Brain microvascular endothelial cell (primary cell): ENCODE measurements at regions not wholly inside any gene's neighbourhood (a gene's known extent, or its start where the extent isn't known, plus 50 kb on each side); places are given as distances from the start of the nearest gene placed in this dataset.
A peak's percentile ranks its signal among the peaks of the same experiment; 100 is the strongest.

Experiments used
- DNase-seq: peaks from one replicate; pipeline ENCODE4 v3.0.0-alpha.2; 2020
- H3K27ac ChIP-seq: fragments of 250-450 bp; sonication (Bioruptor Pico); 2 replicates; pipeline ENCODE4 v1.5.1; 2020; ENCODE audit warnings: mild to moderate bottlenecking, moderate library complexity
- H3K27me3 ChIP-seq: fragments of 250-450 bp; sonication (Bioruptor Pico); replicated peaks from 2 replicates; pipeline ENCODE4 v1.5.1; 2020; ENCODE audit warnings: mild to moderate bottlenecking
- H3K36me3 ChIP-seq: fragments of 250-450 bp; sonication (Bioruptor Pico); replicated peaks from 2 replicates; pipeline ENCODE4 v1.5.1; 2020; ENCODE audit warnings: mild to moderate bottlenecking
- H3K4me3 ChIP-seq: 2 replicates; pipeline ENCODE4 v1.5.1; 2011; ENCODE audit warnings: low read depth, mild to moderate bottlenecking, control low read depth, low read length, moderate library complexity
- in situ Hi-C: cut with HindIII; loops from 2 replicates; pipeline ENCODE4 v1.10.0; 2017; ENCODE audit warnings: low sequenced_read_pairs, low pct_ligation_motif_present
- TF ChIP-seq, protein P1 (sequence below): IDR thresholded peaks from 2 replicates; pipeline ENCODE4 v1.5.1; 2011; ENCODE audit warnings: low read depth, mild to moderate bottlenecking, moderate library complexity, low read length, control low read depth, inconsistent platforms; ENCODE audit errors: missing control alignments

DNA sequence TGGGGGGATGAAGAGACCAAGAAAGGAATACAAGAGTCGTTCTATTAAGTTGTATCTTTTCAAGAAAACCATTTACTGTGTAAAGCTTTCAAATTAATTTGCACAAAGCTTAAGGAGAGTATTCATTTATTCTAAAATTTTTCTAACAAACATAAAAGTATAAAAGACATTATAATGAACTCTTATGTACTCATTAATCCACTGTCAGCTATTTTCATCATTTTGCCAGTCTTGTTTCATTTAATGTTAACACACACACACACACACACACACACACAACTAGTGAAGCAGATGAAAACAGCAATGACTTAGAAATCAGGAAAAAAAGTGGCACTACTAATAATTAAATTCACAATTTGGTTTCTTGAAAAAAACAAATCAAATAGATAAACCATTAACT is 176.7 kb downstream of the TLE1 start:
- Histone ChIP-seq H3K27me3 (no peaks in the 10 kb centered on the region), H3K27ac (no peak overlapping the region), H3K36me3 (no peaks in the 10 kb centered on the region), H3K4me3 (no peak overlapping the region)
- DNase-seq: no peak
- in situ Hi-C loops: no loop called here
- TF ChIP-seq, protein P1, sequence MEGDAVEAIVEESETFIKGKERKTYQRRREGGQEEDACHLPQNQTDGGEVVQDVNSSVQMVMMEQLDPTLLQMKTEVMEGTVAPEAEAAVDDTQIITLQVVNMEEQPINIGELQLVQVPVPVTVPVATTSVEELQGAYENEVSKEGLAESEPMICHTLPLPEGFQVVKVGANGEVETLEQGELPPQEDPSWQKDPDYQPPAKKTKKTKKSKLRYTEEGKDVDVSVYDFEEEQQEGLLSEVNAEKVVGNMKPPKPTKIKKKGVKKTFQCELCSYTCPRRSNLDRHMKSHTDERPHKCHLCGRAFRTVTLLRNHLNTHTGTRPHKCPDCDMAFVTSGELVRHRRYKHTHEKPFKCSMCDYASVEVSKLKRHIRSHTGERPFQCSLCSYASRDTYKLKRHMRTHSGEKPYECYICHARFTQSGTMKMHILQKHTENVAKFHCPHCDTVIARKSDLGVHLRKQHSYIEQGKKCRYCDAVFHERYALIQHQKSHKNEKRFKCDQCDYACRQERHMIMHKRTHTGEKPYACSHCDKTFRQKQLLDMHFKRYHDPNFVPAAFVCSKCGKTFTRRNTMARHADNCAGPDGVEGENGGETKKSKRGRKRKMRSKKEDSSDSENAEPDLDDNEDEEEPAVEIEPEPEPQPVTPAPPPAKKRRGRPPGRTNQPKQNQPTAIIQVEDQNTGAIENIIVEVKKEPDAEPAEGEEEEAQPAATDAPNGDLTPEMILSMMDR: no peak

GRCh38 chr9:81508476-81508875 is 180.9 kb downstream of the TLE1 start:
- Histone ChIP-seq H3K27me3 (no peaks in the 10 kb centered on the region), H3K27ac (no peak overlapping the region), H3K36me3 (no peaks in the 10 kb centered on the region), H3K4me3 (no peak overlapping the region)
- TF ChIP-seq, protein P1: no peak
- DNase-seq: no peak
- in situ Hi-C loops: no loop called here

- Histone ChIP-seq H3K27me3 (no peaks in the 10 kb centered on the region), H3K36me3 (no peaks in the 10 kb centered on the region), H3K4me3 (no peak overlapping the region), H3K27ac (no peak overlapping the region)
- TF ChIP-seq, protein P1: no peak
- DNase-seq: no peak
- in situ Hi-C loops: no loop called here
Observed at GRCh38 chr9:81506941-81507864, 182.1 kb downstream of the TLE1 start.

DNA sequence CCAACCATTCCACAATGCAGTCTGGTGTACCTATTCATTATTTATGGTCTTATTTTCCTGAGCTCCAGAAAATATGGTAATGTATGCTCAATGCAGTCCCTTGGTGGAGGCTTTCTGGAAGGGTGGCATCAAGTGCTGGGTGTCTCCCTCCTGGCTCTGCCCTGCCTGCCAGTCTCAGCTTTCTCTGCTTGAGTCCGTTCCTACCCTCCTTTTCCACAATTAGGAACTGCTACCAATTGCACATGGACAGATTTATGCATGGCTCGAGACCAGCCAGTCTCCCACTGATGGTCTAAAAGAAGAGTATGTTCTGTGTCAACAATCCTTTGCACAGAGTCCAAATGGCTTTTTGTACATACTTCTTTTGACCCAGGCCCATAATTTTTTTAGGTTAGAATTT is 189.8 kb downstream of the TLE1 start:
- Histone ChIP-seq H3K36me3 (no peaks in the 10 kb centered on the region), H3K4me3 (no peak overlapping the region), H3K27ac (no peak overlapping the region), H3K27me3 (no peaks in the 10 kb centered on the region)
- DNase-seq: no peak
- in situ Hi-C loops: no loop called here
- TF ChIP-seq, protein P1: no peak

- in situ Hi-C loops: no loop called here
- TF ChIP-seq, protein P1: no peak
- Histone ChIP-seq H3K36me3 (no peaks in the 10 kb centered on the region), H3K27ac (no peak overlapping the region), H3K27me3 (no peaks in the 10 kb centered on the region), H3K4me3 (no peak overlapping the region)
- DNase-seq: peak; percentile 28
Observed at GRCh38 chr9:81499021-81499454, 190.3 kb downstream of the TLE1 start.

GRCh38 chr9:81498576-81498975 is 190.8 kb downstream of the TLE1 start:
- no peak overlapping the region for H3K4me3 ChIP-seq
- H3K27me3 ChIP-seq: no peaks in the 10 kb centered on the region
- in situ Hi-C loops: no loop called here
- H3K36me3 ChIP-seq: no peaks in the 10 kb centered on the region
- DNase-seq: no peak
- H3K27ac ChIP-seq: no peak overlapping the region
- TF ChIP-seq, protein P1: no peak
